GM11168 (cell line): ENCODE measurements at regions not wholly inside any gene's neighbourhood (a gene's known extent, or its start where the extent isn't known, plus 50 kb on each side); places are given as distances from the start of the nearest gene placed in this dataset.

ENCODE experiments used
- in situ Hi-C: fragments of 300-500 bp; cut with MboI; formaldehyde crosslinking; loops from one replicate; pipeline ENCODE4 v1.12.0; 2022; ENCODE audit warnings: low sequenced_read_pairs; ENCODE audit not compliant: unreplicated experiment

DNA sequence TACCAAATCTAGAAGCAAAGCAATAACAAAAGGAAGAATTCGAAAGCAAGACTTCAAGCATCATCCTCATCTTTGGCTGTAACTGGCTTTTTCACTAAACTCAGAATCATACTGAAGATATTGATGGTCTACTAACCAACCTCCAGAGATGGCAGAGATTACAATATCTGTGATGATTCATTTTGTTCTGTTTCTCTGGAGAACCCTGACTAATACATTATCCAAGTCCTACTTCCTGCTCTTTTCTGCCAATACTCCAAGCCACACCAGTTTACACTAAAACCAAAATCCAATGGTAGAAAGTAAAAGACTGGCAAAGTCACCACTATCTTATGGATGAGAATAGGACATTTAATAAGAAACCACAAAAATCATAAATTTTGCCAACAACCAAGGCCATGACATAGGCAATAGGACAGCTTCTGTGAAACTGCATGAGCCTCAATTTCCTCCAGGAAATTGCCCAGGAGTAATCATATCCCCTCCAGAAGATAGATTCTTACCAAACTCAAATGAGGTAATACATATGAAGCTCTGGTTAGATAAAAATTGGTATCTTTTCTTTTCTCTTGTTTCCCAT, 159.8 kb downstream of the METTL4 start:
- in situ Hi-C loops = no loop called here

DNA sequence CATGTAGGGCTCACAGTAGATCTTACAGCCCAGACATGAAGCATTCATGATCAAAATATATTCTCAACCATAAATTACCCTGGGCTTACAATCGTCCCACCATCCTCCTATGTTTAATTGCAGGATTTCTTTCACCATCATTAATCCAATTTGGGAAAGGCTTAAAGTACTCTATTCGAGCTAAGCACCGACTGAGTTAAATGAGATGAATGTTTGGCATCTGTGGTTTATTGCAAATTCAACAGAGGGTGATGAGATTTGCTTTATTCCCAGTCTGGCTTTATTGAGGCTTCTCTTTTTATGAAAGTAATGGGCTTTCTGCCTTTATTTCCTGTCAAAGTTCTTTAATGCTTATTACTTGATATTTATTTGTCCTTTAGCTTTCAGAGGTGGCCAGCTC, 159.0 kb downstream of the METTL4 start:
- in situ Hi-C loops = no loop called here

DNA sequence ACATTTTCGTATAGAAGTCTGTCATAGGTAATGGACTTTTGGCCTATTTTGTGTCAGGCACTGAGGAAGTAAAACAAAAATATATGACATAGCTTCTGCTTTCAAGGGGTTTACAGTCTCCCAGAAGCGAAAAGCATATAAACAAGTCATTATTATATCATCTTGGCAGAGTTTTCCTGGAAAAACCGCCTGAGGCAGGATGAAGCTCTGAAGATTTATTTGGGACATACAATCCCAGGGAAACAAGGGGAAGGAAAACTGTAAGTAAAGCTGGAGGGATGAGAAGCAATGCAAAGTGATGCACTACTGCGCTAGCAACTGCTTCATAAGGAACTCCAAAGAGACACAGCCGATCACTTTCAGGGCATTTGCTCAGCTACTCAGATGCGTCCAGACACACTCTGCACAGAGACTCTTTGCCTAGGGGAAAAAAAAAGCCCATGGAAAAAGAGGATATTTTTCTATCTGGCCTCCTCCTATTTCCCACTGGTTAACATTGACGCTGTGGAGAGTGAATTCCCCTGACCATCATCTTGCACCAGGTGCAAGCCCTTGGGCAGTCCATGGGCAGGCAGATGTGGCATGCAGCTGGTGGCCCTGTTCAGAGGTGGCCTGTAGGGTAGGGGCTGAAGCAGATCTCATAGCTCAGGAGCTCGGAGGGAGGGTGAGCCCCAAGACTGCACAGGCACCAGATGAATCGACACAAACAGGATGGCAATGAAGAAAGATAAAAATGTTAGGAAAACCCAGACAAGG, 158.1 kb downstream of the METTL4 start:
- in situ Hi-C loops = no loop called here

DNA sequence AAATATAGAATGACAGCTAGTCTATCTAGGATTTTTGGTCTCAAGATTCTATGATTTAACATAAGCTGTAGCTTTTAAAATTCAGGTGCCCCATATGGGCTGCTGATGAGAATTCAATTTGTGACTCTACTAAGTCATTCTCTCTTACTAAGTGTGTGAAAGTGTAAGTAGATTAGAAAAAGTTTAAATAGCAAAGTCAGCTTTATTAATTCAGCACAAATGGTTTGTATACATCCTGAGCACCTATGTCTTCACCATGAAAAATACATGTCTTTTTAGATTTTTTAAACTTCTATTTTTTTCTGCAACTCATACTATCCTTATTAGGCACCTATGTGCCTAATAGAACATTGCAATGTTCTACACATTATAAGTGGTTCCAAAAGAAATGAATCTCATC, 157.1 kb downstream of the METTL4 start:
- in situ Hi-C loops = no loop called here

DNA sequence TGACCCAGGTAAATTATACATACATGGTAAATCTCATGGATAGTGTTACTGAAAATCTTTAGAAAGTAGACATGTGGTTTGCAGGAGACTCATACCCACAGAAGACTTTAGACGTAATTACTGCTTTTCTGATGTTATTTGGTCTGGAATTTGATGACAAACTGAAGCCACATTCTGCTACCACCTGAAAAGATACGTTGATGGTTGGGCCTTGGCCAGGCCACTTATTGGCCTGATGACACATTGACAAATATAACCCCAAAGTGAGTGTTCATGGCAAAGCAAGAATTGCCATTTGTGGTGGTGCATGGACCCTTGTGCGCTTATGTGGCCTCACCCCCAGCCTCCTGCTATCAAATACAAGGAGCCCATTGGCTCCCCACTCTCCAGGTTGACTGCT, 155.6 kb downstream of the METTL4 start:
- in situ Hi-C loops = no loop called here

DNA sequence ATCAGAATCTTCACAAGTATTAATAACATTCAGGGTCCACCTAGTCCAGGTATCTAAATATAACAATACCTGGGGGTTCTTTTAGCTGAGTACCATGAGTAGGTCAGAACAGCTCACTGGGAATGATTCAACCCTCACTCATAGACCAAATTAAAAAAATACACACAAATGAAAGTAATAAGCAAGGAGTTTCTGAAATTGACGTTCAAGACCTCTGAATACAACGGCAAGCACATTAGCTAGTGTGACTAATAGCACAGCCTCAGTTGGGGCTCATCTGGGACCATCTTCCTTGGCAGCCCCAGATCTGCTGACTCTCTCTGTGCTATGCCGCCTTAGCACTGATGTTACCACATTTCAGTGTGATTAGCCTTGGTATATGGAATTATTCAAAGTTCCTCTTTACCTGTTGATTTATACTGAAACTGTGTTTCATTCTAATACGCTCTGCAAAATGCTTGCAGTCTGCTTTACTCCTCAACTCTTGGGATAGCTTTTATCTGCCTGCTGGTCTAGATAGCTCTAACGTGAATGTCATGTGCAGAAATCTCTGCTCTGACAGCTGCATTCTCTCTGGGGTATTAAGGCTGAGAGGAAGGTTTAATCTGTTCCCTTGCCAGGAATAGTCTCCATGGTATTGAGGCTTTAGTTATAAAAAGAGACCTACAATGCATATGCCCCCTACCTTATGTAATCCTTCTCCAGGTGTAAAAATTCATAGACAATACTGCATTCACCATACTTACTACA, 153.3 kb downstream of the METTL4 start:
- in situ Hi-C loops = no loop called here

DNA sequence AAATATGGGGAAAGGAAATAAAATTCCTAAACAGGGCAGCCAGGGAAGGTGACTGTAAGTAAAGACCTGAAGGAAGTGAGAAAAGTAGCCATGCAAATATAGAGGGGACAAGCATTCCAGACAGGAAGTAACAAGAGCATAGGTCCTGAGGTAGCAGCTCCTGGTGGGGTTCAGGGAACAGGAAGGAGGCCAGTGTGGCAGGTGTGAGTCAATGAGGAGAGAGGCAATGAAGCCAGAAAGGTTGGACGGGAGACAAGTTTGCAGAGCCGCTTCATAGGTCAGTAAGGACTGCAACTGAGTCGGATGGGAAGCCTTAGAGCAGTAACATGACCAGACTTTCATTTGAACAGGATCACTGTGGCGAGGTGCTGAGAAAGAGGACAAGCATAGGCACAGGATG, 150.9 kb downstream of the METTL4 start:
- in situ Hi-C loops = no loop called here

DNA sequence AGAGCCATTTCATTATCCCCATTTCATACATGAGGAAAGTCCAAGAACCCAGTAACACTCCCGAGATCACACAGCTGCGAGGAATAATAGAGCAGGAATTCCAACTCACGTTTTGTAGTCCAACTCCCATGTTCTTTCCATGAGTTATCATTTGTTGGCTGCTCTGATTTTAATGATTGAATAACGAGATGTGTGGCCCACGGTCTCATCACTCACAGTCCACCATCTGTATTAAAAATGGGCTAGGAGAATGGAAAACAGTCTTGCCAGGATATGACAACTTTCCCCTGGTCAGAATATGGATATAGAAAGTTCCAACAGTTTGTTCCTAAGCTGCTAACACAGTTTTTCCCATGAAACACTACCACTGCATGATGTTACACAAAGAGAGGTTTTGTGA, 147.5 kb downstream of the METTL4 start:
- in situ Hi-C loops = no loop called here

DNA sequence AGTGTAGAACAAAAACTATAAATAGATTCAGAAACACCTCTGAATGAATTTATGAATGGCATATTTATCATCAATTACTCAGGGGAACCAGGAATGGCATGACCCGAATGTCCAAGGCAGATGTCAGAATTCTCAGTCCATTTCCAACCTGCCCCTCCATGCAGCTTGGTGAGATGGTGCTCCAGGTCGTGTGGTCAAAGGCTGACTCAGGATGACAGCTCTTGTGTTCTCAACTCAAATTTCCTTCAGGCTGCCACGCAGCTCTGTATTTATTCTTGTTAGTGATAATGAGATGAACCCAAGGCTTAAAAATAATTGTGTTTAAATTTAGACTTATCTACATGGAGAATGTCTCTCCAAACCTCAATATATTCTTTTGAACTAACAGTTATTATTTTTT, 146.9 kb downstream of the METTL4 start:
- in situ Hi-C loops = no loop called here

DNA sequence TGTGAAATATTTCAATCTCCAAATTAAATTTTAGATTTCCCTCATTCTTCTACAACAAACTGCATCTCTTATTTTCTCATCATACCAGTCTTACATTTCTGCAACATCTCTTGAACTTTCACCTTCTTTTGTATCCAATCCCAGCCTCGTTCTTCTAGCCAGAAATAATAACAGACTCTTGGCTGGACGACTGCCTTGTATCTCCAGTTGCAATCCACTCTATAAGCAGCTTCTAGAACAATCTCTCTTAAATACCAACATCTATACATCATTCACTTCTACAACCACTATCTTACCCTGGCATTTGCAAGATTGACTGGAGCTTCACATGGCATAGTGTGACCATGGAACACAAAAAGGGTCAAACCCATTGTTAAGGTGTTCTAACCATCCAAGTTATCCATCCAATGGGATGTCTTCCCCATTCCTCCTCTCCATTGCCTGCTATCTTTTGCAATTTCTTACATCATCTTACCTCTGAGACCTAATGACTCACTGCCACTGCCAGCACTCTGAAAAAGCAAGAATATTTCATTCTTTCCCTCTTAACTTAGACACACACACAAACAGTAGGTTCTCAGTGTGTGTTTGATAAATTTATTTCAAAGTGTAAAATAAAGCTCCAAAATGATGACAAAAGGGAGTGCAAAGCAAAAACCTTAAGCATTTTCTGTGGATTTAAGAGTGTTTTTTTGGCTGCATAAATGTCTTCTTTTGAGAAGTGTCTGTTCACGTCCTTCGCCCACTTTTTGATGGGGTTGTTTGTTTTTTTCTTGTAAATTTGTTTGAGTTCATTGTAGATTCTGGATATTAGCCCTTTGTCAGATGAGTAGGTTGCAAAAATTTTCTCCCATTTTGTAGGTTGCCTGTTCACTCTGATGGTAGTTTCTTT, 145.6 kb downstream of the METTL4 start:
- in situ Hi-C loops = no loop called here

DNA sequence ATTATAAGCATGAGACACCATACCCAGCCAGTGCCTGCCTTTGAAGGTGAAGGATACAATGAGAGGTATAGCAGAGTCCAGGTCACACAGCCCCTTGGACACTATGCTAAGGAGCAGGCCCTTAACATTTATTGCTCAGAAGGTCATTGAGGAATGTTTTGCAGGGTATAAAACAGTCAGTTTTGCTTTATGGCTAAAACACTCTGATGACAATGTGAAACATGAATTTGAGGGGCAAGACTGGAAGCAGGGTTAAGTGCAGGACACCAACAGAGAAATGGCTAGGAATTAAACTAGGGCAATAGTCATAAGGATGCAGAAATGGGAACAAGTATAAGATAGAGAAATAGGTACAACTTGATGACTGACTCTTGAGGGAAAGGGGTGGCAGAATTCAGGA, 141.1 kb downstream of the METTL4 start:
- in situ Hi-C loops = no loop called here

DNA sequence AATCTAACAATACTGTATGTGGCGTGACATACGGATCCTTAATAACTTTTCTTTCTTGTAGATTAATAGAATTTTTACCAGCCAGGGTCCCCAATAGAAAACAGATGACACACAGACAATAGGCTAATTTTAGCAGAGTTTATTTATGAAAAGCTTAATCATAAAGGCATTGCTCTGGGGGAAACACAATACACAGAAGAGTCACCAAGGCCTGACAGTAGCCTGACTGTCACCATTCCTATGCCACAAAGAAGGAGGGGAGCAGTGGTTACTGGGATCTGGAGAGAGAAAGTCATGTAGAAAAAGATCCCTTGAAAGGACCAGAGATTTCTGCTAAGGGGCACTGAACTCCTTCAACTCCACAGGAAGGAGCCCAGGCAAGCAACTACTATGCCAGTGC, 139.5 kb downstream of the METTL4 start:
- in situ Hi-C loops = no loop called here

DNA sequence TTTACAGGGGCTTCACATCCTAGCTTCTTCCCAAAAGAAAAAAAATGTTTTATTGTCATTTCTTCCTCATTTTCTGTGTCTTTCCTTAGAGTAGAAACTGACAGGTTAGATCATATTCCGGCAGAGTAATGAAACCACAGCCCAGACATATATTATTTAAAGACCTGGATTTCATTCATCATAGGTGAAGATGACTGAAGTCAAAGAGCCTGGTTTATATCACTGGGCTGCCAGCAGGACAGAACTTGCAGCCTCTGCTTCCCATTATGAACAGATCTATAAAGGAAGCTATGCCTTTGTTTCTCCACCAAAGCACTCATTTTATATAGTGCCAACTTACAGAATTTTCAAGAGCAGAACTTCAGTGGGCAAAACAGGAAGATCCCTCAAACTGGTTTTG, 137.9 kb downstream of the METTL4 start:
- in situ Hi-C loops = no loop called here

DNA sequence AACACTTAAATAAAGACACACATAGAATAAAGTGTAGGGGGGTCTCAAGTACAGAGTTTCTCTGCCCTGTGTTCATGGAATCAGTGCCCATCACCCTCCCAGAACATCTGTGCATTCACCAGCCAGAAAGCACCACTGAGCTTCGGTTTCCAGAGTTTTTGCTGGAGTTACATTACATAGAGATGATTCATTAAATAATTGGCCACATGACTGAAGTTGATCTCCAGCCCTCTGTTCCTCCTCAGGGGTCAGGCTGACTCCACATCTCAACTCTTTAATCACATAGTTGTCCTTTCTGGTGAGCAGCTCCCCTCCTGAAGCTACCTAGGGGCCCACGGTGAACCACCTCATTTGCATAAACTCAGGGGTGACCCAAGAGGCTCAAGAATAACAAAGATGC, 129.8 kb downstream of the METTL4 start:
- in situ Hi-C loops = no loop called here

DNA sequence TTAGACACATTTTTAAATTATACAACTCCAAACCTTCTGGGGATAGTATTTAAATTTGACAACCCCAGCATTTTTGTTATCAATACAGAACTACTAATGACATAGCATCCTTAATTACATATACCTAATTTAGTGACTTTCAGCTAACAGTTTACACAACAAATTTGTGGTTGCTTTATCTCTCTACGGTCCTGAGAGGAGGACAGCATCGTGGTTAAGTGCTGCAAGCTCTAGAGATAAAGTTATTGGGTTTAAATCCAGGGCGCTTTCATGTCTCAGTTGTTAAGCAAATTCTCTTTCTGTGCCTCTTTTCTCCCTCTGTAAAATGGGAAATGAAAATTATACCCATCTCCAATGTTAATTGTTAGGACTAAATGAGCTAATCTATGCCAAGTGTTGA, 129.3 kb downstream of the METTL4 start:
- in situ Hi-C loops = no loop called here

DNA sequence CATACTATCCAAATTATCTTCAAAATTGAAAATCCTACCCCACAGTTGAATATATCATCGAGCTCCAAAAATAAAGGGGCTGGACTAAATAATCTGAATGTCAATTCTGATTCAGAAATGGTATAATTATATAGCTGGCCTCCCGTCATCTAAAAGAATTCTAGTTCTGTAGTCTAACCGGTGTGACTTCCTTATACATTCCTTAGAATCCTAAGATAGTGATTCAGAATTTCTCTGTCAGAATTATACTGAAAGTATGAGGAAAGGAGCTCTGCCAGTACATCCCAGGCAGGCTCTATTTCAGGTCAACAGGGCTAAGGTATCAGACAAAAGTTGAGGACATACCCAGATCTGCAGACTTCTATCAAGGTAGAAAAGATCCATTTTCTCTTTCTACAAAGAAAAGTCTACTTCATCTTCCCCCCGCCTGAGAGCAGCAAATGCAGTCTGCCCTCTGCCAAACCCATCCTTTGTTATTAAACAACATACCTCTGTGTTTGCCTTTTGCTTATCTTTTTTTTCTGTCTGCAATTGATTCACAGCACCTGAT, 128.5 kb downstream of the METTL4 start:
- in situ Hi-C loops = no loop called here

DNA sequence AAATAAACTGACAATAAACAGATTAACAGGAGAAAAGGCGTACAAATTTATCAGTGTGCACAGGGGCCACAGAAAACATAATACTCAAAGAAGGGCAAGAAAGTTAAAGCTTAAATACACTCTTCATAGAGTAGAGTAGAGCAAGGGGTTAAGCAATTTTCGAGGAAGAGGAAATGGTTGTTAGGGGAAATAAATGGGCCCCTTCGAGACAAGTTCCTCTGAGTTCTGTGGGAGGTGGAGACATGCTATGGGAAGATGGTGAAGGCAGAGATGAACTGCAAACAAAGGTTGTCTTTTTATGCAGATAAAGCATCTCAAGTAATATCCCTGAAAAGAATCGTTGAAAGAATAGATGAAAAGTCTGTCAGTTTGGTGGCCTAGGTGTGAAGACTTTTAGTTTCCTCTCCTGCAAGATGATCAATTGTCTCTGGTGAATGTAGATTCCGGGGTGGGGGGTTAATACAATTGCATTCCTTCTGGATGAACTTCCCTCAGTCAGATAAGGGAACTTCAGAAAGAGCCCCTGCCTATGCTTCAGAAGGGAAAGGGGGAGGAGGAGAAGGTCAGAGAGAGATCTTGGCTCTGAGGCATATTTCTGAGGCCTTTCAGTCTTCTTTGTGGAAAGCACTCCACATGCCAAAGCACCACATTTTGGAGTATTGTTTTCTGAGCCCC, 127.0 kb downstream of the METTL4 start:
- in situ Hi-C loops = no loop called here

DNA sequence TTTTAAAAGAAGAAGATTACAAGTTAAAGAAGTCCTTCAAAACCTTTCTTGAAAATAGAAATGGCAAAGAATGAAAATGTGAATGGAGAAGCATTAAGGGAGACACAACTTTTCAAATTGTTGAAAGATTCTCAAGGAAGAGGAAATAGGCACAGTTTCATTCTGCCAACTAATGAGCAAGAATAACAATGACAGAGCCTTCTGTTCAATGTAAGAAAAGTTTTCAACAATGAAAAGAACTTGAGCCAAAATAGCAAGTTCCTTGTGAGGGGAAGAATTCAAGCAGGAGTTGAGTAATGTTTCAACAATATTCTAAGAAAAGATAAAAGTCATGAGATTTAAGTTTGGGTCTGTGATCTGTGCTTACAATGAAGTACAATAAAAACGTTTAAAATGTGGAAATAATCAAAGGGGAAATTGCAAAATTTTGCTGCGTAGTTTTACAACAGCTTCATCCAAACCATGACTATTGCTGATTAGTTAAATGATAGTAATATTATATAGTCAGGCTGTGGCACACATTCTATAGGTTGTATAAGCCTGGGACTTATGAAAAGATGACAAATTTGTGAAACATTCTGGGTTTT, 122.6 kb downstream of the METTL4 start:
- in situ Hi-C loops = no loop called here

DNA sequence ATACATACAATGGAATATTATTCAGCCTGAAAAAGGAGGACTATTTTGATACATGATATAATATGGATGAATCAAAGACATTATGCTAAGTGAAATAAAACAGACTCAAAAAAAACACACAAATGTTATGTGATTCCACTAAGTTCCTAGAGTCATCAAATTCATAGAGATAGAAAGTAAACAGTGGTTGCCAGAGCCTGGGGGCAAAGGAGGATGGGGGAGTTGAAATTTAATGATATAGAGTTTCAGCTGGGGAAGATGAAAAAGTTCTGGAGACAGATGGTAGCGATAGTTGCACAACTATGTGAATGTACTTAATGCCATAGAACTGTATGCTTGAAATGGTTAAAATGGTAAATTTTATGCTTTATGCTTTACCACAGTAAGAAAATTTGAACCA, 119.7 kb downstream of the METTL4 start:
- in situ Hi-C loops = no loop called here
